ENCODE measurements at regions not wholly inside any gene's neighbourhood (a gene's known extent, or its start where the extent isn't known, plus 50 kb on each side); places are given as distances from the start of the nearest gene placed in this dataset.
"Not testable (repeated sequence)": the region's sequence is repeated elsewhere in the genome, so short reads cannot be mapped to it uniquely, and the experiment has no call there.

GRCh38 chr5:124912638-124913328 is 166.3 kb upstream of the ZNF608 start:
- intact Hi-C loops (cut with DNase I) = no loop called here
- ATAC-seq (ENCODE audit: poor library complexity) (peak; percentile 81), DNase-seq (peak; percentile 69)

- intact Hi-C loops (cut with DNase I) = no loop called here
- DNase-seq = no peak
- no peak for ATAC-seq (ENCODE audit: poor library complexity)
These were observed 166.9 kb upstream of the ZNF608 start for GRCh38 chr5:124913329-124913653.

DNA sequence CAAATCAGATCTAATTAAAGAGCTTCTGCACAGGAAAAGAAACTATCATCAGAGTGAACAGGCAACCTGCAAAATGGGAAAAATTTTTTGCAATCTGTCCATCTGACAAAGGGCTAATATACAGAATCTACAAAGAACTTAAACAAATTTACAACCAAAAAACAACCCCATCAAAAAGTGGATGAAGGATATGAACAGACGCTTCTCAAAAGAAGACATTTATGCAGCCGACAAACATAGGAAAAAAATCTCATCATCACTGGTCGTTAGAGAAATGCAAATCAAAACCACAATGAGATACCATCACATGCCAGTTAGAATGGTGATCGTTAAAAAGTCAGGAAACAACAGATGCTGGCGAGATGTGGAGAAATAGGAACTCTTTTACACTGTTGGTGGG is 169.9 kb upstream of the ZNF608 start:
- DNase-seq; ATAC-seq (ENCODE audit: poor library complexity); intact Hi-C loops (cut with DNase I): not testable (repeated sequence)

GRCh38 chr5:124918618-124919017 is 172.2 kb upstream of the ZNF608 start:
- intact Hi-C loops (cut with DNase I) = no loop called here
- ATAC-seq (ENCODE audit: poor library complexity) (no peak), DNase-seq (no peak)

DNA sequence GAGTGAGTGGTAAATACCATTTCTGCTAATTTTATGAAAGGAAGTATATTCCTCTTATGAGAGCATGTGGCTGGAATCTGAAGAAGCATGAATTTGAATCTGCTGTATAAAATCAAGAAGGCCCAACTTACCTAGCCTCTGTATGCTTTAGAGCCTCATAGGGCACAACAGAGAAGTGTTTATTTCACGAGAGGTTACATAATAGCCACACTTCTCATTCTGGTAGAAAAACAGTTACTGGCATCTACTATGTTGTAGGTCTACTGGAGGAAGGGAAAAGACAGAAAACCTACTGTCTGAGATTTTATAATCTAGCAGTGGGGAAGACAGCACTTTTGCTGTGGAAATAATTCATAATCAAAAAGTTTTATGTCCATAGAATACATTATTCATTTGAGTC is 172.6 kb upstream of the ZNF608 start:
- no peak for ATAC-seq (ENCODE audit: poor library complexity)
- intact Hi-C loops (cut with DNase I) = no loop called here

GRCh38 chr5:124919747-124920525 is 173.5 kb upstream of the ZNF608 start:
- intact Hi-C loops (cut with DNase I) = no loop called here
- ATAC-seq (ENCODE audit: poor library complexity) (no peak), DNase-seq (no peak)

More for the DNA sequence above, 172.6 kb upstream of the ZNF608 start:
- no peak for DNase-seq

- intact Hi-C loops (cut with DNase I) = no loop called here
- no peak for ATAC-seq (ENCODE audit: poor library complexity)
- DNase-seq = no peak
These were observed 174.6 kb upstream of the ZNF608 start for GRCh38 chr5:124920909-124921666.

DNA sequence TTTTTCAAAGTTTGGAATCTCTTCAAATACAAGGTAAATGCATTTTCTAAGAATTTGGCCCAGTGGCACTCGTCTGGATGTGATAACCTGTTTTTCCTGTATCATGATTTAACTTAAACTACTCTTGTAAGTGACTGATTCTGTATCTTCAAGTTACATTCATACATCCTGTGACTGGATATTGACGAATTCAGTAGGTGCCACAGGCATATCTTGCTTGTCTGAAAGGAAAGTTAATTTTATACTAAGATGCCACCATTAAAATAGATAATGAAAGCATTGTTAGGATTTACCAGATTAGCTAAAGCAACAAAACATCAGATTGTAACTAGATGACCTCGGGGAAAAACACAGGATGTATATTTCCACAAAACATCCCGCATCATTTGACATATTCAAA is 175.3 kb upstream of the ZNF608 start:
- DNase-seq = no peak
- intact Hi-C loops (cut with DNase I) = no loop called here
- no peak for ATAC-seq (ENCODE audit: poor library complexity)

- intact Hi-C loops (cut with DNase I) = no loop called here
- no peak for DNase-seq
- ATAC-seq (ENCODE audit: poor library complexity) = no peak
These were observed 176.0 kb upstream of the ZNF608 start for GRCh38 chr5:124922255-124922975.

DNA sequence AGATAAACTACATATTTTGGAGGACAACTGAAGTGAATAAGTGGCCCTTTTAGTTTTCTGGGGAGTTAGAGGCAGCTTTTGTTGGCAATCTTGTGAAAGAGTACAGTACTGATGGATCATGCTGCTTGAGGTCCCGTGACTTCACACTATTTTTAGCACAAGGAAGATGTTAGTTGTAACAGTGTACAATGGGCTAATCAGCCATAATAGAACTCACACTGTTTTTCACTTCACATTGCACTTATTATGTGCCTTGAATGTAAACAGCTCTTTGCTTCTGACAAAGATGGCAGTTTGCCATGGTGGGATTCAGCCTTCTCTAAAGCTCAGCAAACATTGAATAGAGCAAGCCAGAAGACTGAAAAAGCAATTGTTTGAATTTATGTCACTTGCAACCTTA is 176.7 kb upstream of the ZNF608 start:
- DNase-seq (no peak), ATAC-seq (ENCODE audit: poor library complexity) (peak; percentile 77)
- intact Hi-C loops (cut with DNase I) = no loop called here

- DNase-seq = no peak
- ATAC-seq (ENCODE audit: poor library complexity) = no peak
- intact Hi-C loops (cut with DNase I) = no loop called here
These were observed 178.3 kb upstream of the ZNF608 start for GRCh38 chr5:124924729-124925128.

DNA sequence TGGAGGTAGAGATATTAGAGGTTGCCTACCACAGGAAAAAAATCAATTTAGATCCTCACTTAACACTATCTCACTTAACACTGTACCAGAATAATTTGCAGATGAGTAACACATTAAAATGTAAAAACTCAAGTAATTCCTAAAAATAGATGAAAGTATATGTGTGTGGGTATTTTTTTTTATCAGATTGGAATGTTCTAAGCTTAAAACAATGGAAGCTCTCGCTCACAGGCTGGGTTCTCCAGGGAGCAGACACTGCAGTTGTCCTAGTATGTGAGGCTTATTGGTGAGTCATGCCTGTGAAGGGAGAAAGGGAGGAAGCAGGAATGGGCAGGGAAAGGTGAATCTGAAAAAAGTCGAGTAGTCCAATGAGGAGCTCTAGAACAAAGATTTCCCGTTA is 181.3 kb upstream of the ZNF608 start:
- ATAC-seq (ENCODE audit: poor library complexity) = no peak
- intact Hi-C loops (cut with DNase I) = no loop called here
- DNase-seq = no peak

- intact Hi-C loops (cut with DNase I) = no loop called here
- DNase-seq = no peak
- no peak for ATAC-seq (ENCODE audit: poor library complexity)
These were observed 182.6 kb upstream of the ZNF608 start for GRCh38 chr5:124929000-124929399.

- intact Hi-C loops (cut with DNase I) = no loop called here
- ATAC-seq (ENCODE audit: poor library complexity) (peak; percentile 86), DNase-seq (no peak)
These were observed 186.6 kb upstream of the ZNF608 start for GRCh38 chr5:124932791-124933600.

- intact Hi-C loops (cut with DNase I) = no loop called here
- ATAC-seq (ENCODE audit: poor library complexity) = no peak
These were observed 188.6 kb upstream of the ZNF608 start for GRCh38 chr5:124935065-124935464.

DNA sequence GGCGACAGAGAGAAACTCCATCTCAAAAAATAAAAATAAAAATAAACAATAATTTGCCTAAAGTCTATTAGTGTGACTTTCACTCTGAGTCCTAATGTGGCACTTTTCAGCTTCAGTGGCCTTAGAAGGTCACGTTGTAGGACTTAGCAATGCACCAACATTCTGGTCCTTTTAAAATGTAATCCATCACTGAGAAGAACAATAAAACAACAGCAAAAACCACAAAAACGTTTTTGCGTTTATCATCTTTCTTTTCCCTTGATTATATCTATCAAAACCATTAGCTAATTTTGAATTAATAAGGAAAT is 190.1 kb upstream of the ZNF608 start:
- DNase-seq (no peak), ATAC-seq (ENCODE audit: poor library complexity) (no peak)
- intact Hi-C loops (cut with DNase I) = no loop called here

More at GRCh38 chr5:124935065-124935464, 188.6 kb upstream of the ZNF608 start:
- no peak for DNase-seq

DNA sequence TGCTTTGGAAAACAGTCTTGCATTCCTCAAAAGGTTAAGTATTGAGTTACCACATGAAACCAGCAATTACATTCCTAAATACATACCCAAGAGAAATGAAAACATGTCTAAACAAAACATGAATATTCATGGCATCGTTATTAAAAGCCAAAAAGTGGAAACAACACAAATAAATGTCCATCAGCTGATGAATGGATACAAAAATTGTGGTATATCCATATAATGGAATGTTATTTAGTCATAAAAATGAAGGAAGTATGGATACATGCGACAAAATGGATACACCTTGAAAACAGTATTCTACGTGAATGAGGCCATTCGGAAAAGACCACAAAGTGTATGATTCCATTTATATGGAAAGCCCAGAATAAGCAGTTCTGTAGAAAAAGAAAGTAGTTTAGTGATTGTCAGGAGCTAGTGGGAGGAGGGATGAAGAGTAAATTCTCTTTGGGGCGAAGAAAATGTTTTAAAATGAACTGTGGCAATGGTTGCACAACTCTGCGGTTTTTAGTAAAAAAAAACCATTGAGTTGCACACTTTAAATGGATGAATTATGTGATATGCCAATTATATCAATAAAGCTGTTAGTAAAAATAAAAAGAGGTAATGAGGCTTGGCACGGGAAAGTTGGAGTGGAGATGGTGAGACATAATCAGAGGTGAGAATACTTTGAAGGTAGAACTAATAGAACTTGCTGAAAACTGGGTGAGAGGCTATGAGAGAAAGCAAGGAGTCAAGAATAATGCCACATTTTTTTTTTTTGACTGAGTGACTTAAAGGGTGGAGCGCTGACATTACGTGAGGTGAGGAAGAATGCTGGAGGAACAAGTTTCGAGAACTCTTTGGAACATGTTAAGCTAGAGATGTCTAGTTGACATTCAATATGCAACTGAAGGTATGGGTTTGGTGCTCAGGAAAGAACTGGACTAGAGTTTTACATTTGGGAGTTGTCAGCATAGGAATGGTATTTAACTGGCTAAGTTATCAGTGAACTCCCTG is 194.9 kb upstream of the ZNF608 start:
- ATAC-seq (ENCODE audit: poor library complexity) (no peak), DNase-seq (no peak)
- intact Hi-C loops (cut with DNase I) = no loop called here
